ENCODE measurements at regions not wholly inside any gene's neighbourhood (a gene's known extent, or its start where the extent isn't known, plus 50 kb on each side); places are given as distances from the start of the nearest gene placed in this dataset.

DNA sequence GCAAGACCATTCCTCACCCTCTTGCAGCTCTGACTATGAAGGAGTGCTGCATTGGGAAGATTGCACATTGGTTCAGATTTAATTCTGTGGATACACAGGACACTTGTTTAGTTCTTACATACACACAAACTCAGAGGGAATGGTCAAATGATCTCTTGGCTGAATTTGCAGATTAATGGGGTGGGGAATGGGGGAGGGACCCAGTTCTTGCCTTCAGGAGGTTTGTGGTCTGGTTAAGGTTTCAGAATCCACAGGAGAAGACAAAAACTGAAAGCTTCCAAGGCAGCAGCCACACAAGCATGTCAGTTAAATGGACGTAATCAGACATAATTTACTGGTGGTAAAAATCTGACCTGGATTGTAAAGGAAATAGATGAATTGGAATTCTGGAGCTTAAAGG is 257.1 kb upstream of the ROPN1 start:
- no peak for DNase-seq

DNA sequence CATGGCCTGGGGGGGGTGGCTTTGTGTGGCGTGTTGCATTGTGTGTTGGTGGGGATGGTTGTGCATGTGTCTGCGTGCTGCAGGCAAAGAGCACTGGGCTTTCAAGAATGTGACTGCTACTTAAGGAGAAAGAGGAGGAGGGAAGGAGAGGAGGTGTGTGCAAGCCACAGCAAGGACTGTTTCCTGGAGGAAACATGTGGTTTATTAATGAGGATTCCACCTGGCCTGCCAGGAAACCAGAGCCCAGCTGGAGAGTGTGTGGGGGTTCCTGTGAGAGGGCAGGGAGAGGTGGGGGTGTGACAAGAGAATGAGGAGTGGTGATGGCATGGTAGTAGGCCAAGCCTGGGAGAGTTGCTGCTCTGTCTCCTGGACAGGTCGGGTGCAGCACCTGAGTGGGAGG is 258.1 kb upstream of the ROPN1 start:
- DNase-seq, result no peak

DNA sequence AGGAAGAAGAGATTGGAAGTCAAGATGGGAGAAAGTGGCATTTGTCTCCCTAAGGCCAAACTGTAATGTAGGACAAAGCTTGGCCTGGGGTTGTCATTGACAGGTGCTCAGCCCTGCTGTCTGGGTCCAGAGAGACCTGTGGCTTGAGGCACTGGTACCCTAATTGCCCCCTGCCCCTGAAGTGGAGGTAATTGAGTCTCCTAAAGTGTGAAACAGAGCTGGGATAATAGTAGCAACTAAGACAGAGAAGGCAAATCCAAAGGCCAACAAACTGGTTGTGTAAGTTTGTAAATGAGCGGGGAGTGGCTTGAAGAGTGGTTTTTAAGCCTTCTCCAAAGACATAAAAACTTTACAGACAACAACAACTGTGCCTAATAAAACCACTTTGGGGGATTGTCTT is 264.2 kb upstream of the ROPN1 start:
- no peak for DNase-seq

DNA sequence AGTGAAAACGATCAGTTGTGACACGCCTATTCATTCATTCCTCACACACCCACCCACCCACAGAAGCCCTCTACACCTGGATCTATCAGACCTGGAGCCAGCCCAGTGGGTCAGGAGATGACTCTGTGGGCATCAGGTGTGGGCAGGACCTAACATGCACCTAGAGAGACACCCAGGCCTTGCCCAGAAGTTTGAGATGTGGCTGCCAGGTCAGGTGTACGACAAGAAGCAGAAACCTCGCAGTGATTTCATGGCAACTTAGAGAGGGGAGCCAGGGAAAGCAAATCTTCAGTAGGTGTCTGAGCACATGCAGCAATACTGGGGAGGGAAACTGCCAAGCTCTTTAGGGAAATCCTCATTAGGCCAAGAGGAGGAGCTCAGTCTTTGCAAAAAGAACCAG is 264.7 kb upstream of the ROPN1 start:
- no peak for DNase-seq

DNA sequence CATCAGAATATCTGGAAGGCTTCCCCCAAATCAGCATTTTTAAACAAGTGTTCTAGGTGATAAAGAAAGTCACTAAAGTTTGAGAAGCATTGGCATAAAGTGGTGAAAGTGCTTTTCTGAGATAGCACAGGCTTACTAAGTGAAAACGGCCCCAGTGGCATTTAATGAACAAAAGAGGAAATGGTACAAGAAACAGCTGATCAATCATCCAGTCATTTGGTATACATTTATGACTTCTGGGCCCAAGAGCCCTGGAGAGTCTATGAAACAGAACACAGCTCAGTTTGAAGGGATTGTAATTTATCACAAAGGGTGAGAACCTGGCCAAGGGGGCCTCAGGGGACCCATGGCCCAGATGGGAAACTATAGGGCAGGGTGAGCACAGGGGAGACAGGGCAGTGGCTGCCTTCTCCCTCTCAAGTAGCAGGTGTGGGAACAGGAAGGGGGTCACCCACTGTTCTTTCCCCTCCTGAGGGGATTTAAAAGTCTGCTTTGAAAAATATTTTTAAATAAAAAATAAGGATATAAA is 265.5 kb upstream of the ROPN1 start:
- no peak for DNase-seq

DNA sequence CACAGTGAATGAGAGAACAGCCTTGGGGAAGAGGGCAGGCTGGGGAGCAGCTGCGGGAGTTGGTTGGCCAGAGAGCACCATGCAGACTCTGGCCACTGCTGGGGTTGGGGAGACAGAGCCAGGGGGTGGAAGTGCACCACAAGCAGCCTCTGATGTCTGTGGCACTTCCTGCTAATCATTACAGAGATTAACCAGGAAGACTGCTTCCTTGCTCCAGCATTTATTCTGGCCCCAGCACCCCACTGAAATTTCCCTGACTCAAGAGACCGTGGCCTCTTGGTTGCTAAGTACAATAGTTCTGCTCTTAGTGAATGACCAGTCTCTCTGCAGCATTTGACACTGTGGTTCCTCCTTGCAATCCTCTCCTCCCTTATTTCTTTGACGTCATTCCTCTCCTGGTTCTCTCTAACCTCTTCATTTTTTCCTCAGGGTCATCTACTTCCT is 266.2 kb upstream of the ROPN1 start:
- DNase-seq, result no peak

DNA sequence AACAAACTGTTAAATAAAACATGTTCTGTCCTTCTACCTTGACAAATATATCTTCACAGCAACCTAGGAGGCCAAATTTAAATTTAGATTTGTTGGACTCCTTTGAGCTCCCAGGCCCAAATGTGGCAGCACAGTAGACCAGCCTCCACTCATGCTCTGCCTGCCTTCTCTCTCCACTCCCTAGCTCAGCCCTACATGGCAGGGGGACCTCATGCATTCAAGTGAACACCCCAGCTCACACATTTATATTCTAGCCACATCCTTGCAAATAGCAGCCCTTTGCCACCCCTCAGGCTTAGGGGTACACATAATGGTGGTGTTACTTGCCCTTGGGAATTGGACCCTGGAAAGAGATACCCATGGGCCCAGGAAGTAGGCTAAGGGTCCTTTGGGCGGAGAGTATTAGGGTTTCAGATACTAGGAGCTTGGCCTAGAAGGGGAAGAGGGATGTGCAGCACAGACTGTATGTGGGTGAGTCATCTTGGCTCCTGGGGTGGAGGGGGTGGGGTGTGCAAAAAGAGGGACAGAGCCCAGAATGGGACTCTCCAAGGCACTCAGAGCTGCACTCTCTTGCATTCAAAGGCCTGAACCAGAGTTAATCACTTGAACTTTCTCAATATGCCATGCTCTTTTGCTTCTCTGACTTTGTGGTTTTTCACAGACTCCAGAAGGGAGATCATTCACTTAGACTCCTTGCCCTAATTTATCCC is 268.4 kb upstream of the ROPN1 start:
- DNase-seq, result no peak

DNA sequence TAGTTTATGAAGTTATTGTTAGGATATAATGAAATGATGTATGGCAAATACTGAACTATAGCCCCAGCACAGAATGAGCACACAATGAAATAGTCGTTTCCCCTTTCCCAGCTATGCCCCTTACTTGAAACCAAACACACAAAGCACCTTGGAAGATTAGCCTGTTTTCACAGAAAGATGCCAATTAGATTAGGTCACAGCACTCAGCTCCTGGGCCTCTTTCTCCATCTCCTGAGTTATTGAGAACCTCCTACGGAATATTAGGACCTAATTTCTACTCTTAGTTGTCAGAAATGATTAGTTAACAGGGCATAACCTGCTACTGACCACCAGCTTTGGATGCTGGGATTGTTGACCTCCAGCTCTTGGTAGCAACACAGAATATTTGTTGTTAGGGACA is 269.4 kb upstream of the ROPN1 start:
- no peak for DNase-seq

DNA sequence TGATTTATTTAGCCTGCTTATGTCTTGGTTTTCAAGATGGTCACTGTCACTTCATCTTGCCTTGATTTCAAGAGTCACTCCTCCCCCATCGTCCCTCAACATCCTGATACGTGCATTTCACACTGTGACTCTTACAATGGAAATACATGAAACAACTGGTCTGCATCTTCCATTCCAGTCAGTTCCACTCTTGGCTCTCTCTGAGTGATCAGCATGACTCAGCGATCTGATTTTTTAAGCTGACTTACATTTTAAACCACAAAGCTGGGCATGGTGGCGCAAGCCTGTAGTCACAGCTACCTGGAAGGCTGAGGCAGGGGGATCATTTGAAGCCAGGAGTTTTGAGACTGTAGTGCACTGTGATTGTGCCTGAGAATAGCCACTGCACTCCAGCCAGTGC is 271.2 kb upstream of the ROPN1 start:
- no peak for DNase-seq

DNA sequence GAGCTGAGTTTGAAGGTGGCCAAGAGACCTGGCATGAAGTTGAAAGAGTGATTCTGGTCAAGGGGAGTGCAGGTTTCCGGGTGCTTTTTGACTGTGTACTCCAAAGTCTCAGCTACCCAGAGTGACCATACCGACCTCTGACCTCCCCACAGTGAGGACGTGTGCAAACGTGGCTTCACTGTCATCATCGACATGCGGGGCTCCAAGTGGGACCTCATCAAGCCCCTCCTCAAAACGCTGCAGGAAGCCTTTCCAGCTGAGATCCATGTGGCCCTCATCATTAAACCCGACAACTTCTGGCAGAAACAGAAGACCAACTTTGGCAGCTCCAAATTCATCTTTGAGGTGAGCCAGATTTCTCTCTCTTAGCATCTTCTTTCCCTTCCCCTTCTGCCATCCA is 272.4 kb upstream of the ROPN1 start:
- DNase-seq, result no peak

DNA sequence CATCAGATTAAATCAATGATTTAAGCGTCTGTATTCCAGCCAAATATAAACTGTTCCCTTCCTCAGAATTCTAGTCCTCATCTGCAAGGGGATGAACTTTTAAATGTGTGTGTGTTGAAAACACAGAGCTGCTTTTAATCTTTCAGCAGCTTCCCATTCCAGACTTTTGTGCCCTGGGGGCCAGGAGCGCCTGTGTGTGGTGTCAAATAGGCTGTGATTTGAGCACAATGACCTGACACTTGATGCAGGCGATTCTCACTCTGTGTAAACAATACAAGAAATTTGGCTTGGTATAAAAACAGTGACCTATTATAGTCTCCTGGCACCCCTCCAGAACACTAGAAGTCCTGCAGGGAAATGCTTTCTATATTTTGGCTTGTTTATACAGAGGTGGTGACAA is 274.6 kb upstream of the ROPN1 start:
- DNase-seq, result no peak

DNA sequence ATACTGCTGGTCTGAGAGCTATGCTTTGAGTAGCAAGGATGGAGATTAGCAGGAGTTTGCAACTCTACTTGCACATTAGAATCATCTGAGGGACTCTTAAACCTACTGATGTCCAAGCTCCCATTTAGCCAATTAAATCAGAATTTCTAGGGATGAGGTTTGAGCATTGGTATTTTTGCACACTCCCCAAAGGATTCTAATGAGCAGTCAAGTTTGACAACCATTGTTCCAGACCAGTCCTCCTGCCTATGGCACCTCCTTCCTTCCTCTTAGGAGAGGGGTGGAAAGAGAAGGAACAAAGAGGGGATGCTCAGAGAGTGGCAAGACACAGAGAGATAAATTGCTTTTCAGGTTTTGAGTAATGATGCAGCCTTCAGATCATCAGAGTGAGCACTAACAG is 275.5 kb upstream of the ROPN1 start:
- no peak for DNase-seq

DNA sequence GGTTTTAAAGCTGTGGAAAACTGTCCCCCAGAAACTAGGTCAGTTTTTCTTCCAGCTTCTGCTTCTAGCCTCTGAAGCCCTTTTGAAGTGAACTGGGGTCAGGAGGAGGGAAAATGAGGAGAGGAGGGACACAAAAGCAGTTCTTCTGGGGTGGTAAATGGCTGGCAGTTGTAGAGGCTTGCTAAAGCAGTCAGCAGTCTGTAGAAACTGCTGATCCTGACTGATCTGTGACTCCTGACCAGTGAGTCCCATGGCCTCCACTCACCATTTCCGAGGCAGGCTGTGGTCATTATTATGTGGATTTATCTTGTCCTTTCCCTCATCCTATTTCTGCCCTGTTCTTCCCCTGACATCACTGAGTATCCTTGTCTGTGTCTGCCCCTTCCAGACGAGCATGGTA is 276.4 kb upstream of the ROPN1 start:
- DNase-seq, result no peak

DNA sequence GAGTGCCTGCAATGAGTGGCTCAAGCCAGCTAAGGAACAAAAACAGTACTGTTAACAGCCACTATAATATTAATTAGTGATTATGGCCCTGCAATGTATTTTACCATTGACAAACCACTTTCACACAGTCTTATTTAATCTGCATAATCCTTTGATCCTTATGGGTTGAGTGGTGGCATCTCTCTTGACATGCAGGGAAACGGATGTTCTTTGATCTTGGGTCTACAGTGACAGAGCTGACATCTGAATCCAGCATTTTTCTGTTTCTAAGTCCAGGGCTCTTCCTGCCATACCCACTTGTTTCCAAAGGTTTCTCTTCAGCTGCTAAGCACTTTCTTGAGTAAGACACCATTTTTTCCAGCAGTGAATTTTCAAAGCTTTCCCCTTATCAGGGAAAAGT is 277.7 kb upstream of the ROPN1 start:
- DNase-seq, result no peak

DNA sequence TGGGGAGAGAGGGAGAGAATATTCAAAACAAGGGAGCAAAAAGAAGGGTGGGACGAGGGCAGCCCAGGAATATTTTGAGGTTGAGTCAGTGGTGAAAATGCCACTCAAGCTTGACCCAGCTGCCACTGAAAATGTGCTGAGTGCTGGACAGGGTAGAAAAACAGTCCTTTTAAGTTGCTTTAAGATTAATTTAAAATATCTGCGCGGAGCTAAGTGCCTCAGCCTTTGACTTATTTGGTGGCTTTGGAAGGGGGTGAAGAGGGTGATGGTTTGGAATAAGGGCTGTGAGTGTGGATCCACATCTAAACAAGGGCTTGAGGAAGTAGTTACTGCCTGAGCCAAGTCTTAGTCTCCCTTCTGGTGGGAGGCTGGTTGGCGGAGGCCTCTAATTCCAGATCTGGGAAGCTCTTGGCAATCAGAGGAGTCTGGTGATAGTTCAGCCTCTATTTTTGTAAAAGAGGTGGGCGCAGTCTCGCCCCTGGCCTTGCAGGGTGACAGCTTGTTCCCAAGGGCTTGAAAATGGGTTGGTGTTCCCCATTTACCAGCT is 280.8 kb upstream of the ROPN1 start:
- no peak for DNase-seq

DNA sequence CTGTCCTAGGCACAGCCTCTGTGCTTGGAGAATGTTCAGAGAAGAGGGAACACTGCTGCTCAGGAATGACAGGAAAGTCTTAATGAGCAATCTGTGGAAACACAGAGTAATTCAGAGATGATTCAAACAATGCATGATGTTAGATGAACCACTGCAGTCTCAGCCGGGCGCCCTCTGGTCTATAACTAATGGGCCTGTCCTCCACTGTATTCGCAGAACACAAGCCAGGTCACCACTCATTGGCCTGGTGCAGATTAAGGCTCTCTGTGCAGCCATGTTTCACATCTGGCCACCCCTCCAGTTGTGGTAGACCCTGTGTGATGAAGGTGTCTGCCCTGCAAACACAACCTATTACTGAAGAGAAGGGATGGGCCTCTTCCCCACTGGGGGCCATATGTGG is 281.7 kb upstream of the ROPN1 start:
- no peak for DNase-seq

DNA sequence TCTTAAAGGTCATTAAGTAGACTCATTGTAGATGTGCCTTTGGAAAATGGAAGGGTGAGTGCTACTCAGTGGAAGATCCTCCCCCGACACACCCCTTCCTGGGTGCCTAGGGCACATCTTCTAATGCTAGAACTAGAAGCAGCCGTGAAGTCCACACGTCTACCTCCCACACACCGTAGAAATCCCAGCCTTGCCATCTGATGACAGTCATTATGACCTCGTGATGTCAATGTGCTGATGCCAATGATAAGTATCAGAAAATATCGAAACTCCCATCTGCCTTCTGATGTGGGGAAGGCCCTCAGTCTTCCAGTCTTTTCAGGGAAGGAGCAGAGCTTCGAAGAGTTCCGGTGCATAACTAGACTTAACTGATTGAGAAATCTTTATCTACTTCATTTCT is 282.1 kb upstream of the ROPN1 start:
- DNase-seq, result no peak

DNA sequence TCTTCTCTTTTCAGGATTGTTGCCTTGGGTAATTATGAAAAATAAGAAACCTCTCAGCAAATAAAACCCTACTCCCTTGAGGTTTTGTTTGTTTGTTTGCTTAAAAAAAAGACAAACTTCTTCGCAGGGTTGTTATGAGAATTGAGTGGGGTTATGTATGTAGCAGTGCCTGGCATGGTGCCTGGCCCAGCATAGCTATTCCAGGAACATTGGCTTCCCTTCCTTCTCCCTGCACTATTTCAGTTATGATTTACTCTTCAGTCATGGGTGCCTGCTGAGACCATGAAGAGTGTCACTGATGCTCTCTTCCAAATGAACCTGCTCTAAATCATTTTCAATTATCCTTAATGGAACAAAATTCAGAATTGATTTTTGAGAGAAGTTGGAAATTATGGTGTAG is 283.5 kb upstream of the ROPN1 start:
- DNase-seq, result no peak

DNA sequence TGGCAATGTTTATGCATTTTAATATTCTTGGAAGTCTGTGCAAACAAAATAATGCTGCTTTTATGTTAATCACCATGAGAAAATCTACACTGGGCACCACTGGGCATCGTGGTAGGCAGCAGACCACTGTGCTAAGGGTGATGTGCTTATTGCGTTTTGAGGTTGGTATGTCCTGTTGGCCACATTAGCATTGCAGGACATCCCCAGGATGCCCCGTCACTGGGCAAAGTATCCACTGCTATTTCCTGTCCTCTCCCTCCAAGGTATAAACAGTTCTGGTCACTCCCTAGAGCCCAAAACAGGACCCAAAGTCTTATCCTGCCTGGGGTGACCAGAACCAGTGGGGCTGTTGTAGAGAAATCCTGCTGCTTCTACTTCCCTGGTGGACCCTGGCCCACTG is 284.2 kb upstream of the ROPN1 start:
- no peak for DNase-seq

DNA sequence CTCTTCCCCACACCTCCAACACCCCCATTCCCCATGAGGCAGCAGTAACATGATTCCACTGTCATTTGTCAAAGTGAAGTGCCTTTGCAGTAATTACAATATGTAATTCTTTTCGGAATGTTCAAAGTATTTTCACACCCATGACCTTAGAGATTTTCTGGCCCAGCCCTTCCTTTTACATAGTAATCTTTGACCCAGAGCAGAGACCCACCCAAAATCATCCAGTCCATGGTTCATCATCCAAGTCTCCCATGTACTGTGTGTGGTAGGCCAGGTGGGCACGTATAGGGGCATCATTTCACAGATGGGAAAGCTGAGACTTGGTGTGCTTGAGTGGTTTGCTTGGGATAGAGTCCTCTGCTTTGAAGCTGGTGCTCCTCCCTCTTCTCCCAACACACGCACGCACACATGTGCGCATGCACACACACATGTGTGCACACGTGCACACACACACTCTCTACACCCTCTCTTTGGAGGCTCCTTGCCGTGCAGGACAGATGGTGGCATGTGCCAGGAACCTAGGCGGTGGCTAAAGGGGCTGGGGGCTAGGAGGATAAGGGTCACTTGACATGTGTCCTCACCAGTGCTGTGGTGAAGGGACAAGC is 284.7 kb upstream of the ROPN1 start:
- no peak for DNase-seq

DNA sequence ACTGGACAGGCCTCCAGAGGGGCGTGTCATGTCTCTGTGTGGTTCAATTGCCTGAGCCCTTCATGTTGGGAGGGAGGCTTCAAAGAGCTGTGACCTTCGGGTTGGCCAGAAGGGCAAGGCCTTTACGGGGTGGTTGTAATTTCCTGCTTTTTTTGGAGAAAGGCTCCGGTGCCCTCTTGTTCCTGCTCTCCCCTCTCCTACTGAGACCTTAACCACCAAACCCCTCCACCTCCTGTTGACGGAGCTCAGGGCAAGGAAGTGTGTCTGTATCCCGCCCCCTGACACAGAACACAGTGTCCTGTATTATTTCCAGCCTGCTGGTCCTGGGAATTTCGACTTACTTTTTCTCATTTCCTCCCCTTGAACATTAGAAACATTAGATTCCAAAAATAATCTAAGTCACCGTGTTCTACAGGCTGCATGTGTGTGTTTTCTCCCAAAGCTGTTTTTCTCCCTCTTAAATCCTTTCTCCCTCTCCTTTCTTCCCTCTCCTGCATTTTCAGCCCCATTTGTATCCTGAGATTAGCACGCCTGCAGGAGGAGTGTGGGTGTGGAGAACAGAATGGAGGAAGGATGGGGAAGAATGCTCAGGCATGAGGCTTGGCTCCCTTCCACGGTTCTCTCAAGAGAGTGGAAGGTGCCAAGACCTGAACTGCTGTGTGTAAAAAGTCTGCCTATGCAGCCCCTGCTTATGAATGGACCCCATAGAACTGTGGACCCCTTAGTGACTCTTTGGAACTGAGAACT is 285.4 kb upstream of the ROPN1 start:
- DNase-seq, result no peak

DNA sequence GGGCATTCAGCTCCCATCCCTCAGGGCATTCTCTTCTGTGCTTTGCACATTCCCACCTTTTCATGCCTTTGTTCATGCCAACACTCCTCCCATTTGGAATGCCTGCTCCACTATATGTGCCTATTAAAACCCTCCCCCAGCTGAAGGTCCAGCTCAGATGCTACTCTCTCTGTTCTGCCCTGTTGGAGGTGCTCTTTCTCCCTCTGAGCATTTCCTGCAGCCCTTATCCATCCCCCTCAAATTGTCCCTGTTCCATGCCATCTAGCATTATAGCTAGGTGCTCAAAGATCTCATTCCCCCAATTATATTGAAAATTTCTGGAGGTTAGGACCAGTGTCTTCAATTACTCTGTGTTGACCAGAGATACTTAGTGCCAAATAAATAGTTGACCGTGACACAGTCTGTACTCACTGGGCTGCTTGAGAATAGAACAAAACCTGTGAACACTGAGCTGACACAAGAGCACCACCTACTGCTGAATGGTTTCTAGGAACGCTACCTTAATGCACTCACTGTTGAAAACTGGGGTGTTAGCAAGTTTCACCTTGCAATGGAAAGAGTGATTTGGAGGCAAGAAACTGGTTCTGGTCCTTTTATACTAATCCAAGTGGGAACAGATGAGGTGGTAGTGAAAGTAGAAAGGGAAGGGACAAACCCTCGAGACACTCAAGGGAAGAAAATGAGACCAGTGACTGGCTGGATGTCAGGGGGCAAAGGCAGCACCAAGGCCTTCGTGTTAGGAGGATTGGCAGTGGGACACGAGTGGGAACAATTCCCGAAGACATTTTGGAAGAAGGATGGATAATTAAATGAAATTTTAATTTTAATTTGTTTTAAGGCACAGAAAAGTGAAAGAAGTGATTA is 289.8 kb upstream of the ROPN1 start:
- no peak for DNase-seq
